ENCODE measurements at regions not wholly inside any gene's neighbourhood (a gene's known extent, or its start where the extent isn't known, plus 50 kb on each side); places are given as distances from the start of the nearest gene placed in this dataset.

DNA sequence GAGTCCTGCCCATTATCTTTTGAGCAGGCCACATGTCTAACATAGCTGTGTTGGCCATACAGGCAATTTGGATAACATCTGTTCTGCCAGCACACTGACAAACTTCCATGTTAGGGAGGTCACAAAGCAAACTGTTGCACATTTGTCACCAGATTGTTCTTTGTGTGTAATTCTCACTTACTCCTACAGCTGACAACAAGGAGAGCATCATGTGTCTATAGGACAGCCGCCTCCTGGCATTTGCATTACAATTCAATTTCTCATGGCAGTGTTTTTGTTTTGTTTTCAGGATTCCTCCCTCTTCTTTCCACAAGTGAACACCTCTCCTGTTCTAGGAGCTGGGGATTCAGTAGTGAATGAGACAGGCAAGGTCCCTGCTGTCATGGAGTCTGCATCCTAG lies 94.3 kb upstream of the LEF1 start:
- no peak for DNase-seq

DNA sequence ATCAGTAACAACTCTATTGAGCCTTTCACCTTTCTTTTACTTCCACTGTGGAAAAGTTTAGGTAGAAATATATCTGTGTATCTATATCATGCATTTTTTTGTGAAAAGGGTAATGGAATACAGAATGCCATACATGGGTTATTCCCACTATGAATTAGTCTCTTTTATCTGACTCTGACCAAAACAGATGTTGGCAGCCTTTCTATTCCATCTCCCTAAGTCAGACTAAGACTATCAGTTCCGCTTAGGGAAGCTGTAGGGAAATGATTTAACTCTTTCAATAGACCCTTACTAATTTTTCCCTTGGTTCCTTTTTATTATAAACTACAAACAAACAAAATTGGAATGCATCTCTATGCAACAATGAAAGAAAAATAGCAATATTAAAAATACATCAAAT lies 92.3 kb upstream of the LEF1 start:
- DNase-seq = no peak

DNA sequence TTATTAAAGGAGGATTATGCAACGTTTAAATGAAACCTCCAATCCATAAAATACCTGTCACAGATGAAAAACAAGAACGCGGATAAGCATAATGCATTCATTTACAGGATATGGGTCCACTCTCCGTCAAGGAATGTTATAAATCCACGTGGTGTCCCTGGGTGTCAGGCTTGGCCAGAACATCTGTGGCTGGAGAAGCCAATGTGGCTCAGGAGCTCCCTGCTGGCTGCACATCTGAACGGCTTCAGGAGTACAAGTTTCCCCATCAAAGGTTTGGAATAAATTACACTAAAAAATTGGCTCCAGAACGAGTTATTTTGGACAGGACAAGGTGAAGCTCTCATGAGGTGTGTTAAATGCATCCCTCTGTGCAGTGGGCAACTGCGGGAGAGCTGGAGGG lies 87.8 kb upstream of the LEF1 start:
- DNase-seq = no peak

DNA sequence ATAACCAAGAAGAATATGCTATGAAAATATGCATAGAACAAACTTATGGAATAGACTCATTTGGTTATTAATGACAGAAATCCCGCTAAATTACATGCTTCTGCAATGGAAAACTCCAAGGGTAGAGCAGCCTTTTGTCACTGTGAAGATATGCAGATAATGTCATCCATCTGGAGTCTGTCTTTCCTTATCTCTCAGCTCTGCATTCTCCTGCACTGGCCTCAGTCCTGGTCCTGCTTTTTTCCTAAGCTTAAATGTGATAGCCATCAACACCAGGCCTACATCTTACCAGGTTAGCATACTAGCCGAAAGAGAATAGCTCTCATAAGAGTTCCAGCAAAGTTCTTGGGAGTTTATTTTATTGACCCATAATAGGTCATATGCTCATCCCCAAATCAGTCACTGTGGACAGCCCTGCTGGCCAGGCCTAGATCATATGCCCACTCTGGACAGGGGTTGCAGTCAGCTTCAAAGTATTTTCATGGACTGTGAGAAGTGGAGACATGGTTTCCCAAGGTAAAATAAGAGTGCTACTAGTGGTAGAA lies 86.5 kb upstream of the LEF1 start:
- DNase-seq = no peak

DNA sequence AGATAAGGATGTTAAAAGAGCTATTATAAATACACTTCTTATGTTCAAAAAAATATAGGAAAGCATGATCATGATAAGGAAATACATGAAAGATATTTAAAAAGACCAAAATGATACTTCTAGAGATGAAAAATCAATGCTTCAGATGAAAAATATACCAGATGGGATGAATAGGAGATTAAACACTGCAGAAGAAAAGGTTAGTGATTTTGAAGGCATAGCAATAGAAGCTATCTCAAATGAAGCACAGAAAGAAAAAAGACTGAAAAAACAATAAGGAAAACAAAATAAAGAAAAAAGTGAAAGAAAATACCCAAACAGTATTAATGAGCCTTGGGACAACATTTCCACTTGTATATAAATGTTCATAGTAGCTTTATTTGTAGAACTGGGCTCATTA lies 80.7 kb upstream of the LEF1 start:
- DNase-seq = no peak

DNA sequence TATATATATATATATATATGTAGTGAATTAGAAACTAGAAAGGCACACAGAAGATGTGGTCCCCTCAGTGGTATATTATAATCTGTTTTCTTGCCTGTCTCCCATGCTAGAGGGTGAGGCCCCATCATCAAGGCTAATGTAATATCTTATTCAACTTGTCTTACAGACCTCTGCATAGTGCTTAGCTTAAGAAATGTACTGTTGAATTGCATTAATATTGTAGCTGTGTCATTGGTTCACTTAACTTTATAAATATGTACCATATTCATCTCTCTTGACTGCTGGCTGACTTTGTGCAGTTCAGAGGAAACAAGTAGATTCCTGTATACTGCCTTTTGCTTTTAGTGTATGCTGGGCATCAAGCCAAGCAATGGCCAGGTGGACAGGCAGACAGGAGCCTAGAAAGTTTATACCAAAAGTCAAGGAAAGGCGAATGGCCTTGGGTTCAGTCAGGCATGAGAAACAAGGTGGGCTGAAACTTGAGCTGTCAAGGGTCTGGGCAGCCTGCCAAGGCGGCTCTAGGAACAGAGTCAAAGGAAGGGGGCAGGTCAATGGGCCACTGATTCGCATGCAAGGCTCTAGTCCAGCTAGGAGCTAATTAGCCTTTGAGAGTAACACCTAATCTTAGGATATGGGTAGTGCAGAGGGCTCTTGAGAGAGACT lies 78.8 kb upstream of the LEF1 start:
- peak; percentile 87 for DNase-seq

DNA sequence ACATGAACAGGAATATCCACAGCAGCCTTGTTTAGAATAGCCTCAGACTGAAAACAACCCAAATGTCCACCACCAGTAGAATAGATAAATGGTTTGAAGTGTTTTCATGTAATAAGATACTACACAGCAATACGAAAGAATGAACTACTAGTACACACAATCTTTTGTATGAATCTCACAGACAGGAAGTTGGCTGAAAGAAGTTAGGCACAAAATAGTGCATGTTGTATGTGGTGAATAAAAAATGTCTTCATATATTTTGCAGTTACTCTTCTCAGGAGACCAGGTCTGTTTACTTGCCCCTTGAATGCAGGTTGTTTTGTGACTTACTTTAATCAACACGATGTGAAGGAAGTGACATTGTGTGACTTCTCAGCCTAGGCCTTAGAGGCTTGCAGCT lies 75.9 kb upstream of the LEF1 start:
- no peak for DNase-seq

DNA sequence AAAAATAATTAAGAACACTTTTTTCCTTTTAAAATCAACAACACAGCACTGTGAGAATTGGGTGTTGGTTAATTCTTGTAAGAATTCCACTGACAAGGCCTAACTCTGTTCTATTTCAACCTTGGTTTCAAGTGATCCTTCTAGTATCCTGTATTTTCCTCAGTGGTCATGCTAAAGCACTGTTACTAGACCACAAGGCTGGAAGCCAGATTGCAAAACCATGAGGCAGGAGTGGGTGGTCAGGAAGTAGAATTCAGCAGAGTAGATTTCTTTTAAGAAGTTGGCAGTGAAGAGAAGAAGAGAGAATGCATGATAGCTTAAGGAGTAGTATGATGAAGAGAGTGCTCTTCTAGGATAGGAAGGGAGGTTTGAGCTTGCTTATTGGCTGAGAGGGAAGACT lies 71.6 kb upstream of the LEF1 start:
- DNase-seq = no peak

DNA sequence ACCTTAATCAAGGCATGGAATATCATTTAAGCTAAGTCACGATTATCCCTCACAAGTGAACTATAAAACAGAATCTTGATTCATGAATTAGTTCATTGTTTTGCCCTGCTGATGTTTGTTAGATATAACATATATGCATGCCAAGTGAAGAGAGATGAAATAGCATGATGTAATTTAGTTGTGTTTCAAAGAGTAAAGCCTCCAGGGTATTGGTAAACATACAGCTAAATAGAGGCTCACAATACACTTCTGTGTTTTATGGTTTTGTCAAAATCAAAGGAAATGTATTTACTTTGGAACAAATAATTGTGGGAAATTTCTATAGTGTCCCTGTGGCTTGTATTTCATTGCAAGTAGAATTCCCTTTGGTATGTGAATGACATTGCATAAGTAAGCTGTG lies 69.0 kb upstream of the LEF1 start:
- DNase-seq = no peak

DNA sequence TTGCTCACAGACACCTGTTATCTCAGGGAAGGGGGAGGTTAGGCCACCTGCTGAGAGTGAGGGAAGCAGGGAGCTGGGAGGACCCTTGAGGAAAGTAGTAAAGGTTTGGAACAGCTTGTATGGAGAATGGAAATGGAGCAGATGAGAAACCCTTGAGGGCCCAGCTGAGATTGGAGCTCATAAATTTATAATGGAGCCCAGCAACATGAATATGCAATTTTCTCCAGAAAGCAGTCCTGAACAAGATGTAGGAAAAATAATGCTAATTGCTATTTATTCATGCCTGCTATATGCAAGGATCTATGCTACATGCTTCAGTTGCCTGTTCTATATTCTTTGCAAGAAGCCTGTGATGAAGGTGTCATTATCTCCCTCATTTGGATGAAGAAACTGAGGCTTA lies 67.5 kb upstream of the LEF1 start:
- DNase-seq = no peak

DNA sequence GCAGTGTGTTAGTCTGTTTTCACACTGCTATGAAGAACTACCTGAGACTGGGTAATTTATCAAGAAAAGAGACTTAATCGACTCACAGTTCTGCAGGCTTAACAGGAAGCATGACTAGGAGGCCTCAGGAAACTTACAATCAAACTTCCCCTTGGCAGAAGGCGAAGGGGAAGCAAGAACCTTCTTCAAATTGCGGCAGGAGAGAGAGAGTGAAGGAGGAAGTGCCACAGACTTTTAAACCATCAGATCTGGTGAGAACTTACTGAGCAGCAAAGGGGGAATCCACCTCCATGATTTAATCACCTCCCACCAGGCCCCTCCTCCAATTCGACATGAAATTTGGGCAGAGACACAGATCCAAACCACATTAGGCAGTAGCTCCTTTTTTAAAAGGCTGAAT lies 59.2 kb upstream of the LEF1 start:
- DNase-seq = no peak

DNA sequence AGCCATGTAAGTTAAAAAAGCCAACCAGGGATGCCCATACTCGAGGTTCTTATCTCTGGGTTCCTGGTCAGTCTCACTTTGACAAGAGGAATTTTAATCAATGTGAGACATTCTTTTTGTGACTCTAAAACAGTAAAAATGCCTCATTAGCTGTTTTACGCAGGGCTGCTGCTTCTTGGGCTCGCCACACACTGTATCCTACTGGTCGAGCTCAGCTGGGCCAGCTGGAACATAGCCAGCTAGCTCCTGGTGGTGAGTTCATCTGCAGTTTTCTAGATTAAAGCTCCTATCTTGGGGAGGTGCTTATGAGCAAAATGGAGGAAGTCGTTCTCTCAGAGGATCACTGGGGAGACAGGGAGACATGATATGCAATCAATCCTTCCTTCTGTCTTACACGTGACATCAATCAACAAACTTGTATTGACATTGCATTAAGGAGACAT lies 55.9 kb upstream of the LEF1 start:
- no peak for DNase-seq

DNA sequence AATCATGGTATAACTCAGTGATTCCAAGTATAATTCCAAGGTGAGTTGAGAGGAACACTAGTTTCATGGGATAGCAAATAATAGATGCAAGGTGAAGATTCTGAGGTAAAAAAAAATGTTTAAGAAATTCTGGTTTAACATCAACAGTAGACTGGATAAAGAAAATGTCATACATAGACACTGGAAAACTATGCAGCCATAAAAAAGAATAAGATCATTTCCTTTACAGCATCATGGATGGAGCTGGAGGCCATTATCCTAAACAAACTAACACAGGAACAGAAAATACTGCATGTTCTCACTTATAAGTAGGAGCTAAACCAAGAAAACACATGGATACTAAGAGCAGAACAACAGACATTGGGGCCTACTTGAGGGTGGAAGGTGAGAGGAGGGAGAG lies 54.6 kb upstream of the LEF1 start:
- no peak for DNase-seq

DNA sequence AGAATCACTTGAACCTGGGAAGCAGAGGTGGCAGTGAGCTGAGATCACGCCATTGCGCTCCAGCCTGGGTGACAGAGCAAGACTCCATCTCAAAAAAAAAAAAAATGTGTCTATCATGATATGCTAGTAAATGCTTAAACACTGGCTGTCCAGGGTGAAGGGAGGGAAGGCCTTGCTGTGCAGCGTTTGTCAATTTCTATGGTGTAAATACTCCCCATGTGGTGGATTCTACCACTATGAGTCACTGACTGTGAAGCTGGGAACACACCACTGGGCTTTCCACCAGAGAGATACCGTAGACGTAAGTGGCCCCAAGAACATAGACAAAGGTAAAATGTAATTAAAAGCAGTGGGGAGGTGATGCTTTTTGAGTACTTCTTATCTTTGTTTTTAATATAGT lies 51.3 kb upstream of the LEF1 start:
- no peak for DNase-seq
